ENCODE measurements at regions not wholly inside any gene's neighbourhood (a gene's known extent, or its start where the extent isn't known, plus 50 kb on each side); places are given as distances from the start of the nearest gene placed in this dataset.

DNA sequence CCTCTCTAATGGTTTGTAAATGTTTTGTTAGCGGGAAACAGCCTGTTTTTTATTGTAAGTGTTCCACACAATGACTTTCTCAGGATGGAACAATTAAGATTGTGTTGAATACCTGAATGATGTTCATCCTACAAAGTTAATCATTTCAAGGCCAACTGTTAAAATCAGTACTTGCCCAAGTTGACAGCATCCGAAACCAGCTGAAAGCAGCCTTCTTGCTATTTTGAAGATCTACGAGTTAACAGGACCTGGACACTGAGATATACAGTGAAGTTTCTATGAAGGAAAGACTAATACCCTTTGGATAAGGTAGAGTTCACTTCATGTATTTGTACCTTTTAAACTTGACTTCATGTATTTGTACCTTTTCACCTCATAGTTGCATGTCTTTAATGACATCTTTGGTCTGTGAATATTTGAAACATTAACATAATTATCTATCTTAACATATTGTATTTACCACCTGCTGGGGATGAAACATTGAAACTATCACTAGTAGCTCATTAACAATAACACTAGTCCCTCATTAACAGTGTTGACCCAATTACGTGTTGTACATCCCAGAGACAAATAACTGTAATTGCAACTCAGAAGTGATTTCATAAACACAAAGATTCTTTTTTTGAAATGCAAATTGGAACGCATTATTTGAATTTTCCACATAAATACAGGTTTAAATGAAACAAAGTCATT lies 556.0 kb upstream of the MEX3C start:
- TF ChIP-seq, protein P1, sequence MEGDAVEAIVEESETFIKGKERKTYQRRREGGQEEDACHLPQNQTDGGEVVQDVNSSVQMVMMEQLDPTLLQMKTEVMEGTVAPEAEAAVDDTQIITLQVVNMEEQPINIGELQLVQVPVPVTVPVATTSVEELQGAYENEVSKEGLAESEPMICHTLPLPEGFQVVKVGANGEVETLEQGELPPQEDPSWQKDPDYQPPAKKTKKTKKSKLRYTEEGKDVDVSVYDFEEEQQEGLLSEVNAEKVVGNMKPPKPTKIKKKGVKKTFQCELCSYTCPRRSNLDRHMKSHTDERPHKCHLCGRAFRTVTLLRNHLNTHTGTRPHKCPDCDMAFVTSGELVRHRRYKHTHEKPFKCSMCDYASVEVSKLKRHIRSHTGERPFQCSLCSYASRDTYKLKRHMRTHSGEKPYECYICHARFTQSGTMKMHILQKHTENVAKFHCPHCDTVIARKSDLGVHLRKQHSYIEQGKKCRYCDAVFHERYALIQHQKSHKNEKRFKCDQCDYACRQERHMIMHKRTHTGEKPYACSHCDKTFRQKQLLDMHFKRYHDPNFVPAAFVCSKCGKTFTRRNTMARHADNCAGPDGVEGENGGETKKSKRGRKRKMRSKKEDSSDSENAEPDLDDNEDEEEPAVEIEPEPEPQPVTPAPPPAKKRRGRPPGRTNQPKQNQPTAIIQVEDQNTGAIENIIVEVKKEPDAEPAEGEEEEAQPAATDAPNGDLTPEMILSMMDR (IDR thresholded peaks at IDR 0.05) = no peak
- TF ChIP-seq POLR2A (IDR thresholded peaks at IDR 0.05) = no peak

Measured in body of pancreas (tissue), 4 donors.